HG02798 (cell line): ENCODE measurements at regions not wholly inside any gene's neighbourhood (a gene's known extent, or its start where the extent isn't known, plus 50 kb on each side); places are given as distances from the start of the nearest gene placed in this dataset.
"Not testable (repeated sequence)": the region's sequence is repeated elsewhere in the genome, so short reads cannot be mapped to it uniquely, and the experiment has no call there.

Source experiments
- ATAC-seq: cut with Tn5 transposase; IDR thresholded peaks from one replicate; pipeline ENCODE4 v1.9.1; 2021; ENCODE audit warnings: mild to moderate bottlenecking; ENCODE audit not compliant: unreplicated experiment, poor library complexity

GRCh38 chr11:37858806-37859537, 1260.9 kb upstream of the RAG2 start:
- not testable (repeated sequence) for ATAC-seq

GRCh38 chr11:37858398-37858797, 1260.4 kb upstream of the RAG2 start:
- no peak for ATAC-seq

GRCh38 chr11:37857726-37858125, 1259.7 kb upstream of the RAG2 start:
- no peak for ATAC-seq

- ATAC-seq = no peak
Observed at GRCh38 chr11:37849706-37850105, 1251.7 kb upstream of the RAG2 start.

- ATAC-seq = no peak
Observed at GRCh38 chr11:37843603-37844002, 1245.6 kb upstream of the RAG2 start.

- ATAC-seq = no peak
Observed at GRCh38 chr11:37841016-37841415, 1243.0 kb upstream of the RAG2 start.

- ATAC-seq = not testable (repeated sequence)
Observed at GRCh38 chr11:37840345-37840744, 1242.3 kb upstream of the RAG2 start.

- no peak for ATAC-seq
Observed at GRCh38 chr11:37830529-37830928, 1232.5 kb upstream of the RAG2 start.

GRCh38 chr11:37817727-37818270, 1219.8 kb upstream of the RAG2 start:
- ATAC-seq = no peak

GRCh38 chr11:37812281-37812880, 1214.3 kb upstream of the RAG2 start:
- ATAC-seq = no peak

- ATAC-seq = no peak
Observed at GRCh38 chr11:37811349-37811748, 1213.3 kb upstream of the RAG2 start.

GRCh38 chr11:37804666-37805065, 1206.6 kb upstream of the RAG2 start:
- ATAC-seq = no peak

GRCh38 chr11:37788141-37788877, 1190.3 kb upstream of the RAG2 start:
- ATAC-seq = no peak

- no peak for ATAC-seq
Observed at GRCh38 chr11:37786214-37786755, 1188.2 kb upstream of the RAG2 start.

GRCh38 chr11:37774441-37774840, 1176.4 kb upstream of the RAG2 start:
- ATAC-seq = no peak

- ATAC-seq = no peak
Observed at GRCh38 chr11:37770145-37770544, 1172.1 kb upstream of the RAG2 start.

- ATAC-seq = no peak
Observed at GRCh38 chr11:37762079-37762478, 1164.0 kb upstream of the RAG2 start.

GRCh38 chr11:37755521-37755920, 1157.5 kb upstream of the RAG2 start:
- ATAC-seq = no peak

GRCh38 chr11:37748641-37749040, 1150.6 kb upstream of the RAG2 start:
- ATAC-seq = no peak

- no peak for ATAC-seq
Observed at GRCh38 chr11:37747121-37747520, 1149.1 kb upstream of the RAG2 start.

- no peak for ATAC-seq
Observed at GRCh38 chr11:37727371-37727770, 1129.3 kb upstream of the RAG2 start.
